H7 (cell line): ENCODE measurements at regions not wholly inside any gene's neighbourhood (a gene's known extent, or its start where the extent isn't known, plus 50 kb on each side); places are given as distances from the start of the nearest gene placed in this dataset.

Experiments
- DNase-seq: peaks from one replicate; pipeline ENCODE4 v3.0.0; 2012
- H3K27me3 ChIP-seq: 2 replicates; pipeline ENCODE4 v1.6.0; 2011; ENCODE audit warnings: mild to moderate bottlenecking, low read length; ENCODE audit not compliant: control insufficient read depth, insufficient read depth
- H3K36me3 ChIP-seq: replicated peaks from 2 replicates; pipeline ENCODE4 v1.5.1; 2011; ENCODE audit warnings: low read length; ENCODE audit not compliant: control insufficient read depth, insufficient read depth
- H3K4me3 ChIP-seq: 2 replicates; pipeline ENCODE4 v1.5.1; 2011; ENCODE audit warnings: low read depth, mild to moderate bottlenecking, control low read depth, low read length, moderate library complexity; ENCODE audit not compliant: insufficient read depth

DNA sequence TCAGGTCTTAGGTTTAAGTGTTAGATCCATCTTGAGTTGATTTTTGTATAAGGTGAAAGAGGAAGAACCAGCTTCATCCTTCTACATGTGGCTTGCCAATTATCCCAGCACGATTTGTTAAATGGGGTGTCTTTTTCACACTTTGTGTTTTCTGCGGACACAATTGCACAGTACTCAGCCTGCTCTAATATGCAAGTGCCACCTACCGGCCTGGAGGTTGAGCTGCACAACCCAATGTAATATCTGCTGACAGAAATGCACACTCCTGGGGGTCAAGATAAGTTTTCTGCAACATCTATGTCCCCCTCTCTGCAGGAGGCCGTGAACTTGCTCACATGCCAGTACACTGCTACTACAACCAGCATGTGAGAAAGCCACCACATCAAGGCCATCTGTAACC is 791.9 kb upstream of the ROBO1 start:
- Histone ChIP-seq H3K27me3 (no peaks in the 10 kb centered on the region), H3K36me3 (no peaks in the 10 kb centered on the region), H3K4me3 (no peak overlapping the region)
- no peak for DNase-seq

GRCh38 chr3:80556763-80557162 is 789.0 kb upstream of the ROBO1 start:
- Histone ChIP-seq H3K36me3 (no peaks in the 10 kb centered on the region), H3K27me3 (no peaks in the 10 kb centered on the region), H3K4me3 (no peak overlapping the region)
- DNase-seq = no peak

DNA sequence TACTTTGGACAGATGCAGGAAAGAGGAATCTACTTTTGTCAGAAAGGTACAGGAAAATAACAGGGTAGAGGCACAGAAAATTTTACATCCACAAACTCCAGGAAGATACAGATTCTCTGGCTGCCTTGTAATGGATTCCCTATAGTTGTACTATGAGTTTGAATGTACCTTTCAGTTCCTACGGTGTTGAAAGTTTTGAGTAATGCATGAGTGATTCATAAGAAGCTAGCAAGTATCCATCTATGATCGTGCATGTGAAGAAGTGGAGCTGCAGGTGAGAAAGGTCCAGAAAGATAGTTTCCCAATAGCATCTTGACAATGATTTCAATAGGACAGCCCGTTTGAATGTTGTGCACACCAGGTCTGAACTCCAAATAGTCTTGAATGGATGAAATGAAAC is 786.5 kb upstream of the ROBO1 start:
- Histone ChIP-seq H3K36me3 (no peaks in the 10 kb centered on the region), H3K27me3 (no peaks in the 10 kb centered on the region), H3K4me3 (no peak overlapping the region)
- DNase-seq = no peak

GRCh38 chr3:80553211-80553610 is 785.4 kb upstream of the ROBO1 start:
- Histone ChIP-seq H3K4me3 (no peak overlapping the region), H3K36me3 (no peaks in the 10 kb centered on the region), H3K27me3 (no peaks in the 10 kb centered on the region)
- DNase-seq = no peak

DNA sequence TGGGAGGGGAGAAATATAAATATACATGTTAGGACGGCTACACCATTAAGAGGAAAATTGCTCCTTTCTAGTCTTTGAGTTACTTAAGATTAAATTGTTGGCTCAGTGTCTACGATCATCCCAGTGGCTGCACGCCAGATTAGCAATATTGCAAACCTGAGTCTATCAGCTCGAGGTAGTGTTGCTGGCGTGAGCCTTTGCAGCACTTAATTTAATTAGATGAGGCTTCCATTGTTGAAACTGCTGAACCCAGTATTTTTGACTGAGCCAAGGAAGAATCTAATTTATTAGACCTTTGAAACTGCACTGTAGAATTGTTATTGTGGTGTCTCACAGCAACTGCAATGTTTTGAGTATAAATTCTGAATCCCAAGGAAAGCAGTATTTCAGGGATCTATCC is 782.4 kb upstream of the ROBO1 start:
- no peak for DNase-seq
- no peaks in the 10 kb centered on the region for H3K36me3 ChIP-seq
- no peaks in the 10 kb centered on the region for H3K27me3 ChIP-seq
- H3K4me3 ChIP-seq = no peak overlapping the region

DNA sequence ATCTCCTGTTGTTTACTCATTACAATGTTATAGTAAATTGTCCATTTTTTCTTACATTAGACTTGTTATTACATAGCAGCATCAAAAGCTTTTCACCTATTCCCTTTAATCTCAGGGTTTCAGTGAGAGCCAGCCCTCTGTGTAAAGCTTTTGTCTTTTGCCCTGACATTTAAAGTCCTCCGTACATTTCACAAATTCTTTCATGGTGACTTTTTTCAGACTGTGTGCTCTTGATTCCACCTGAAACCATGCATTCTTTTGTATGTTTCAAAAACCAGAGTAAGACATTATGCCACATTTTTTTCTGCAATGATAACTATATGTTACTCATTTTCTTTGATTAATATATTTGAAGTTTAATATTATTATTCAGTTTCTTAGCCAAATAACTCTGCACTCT is 781.4 kb upstream of the ROBO1 start:
- Histone ChIP-seq H3K4me3 (no peak overlapping the region), H3K27me3 (no peaks in the 10 kb centered on the region), H3K36me3 (no peaks in the 10 kb centered on the region)
- no peak for DNase-seq

GRCh38 chr3:80543154-80543553 is 775.4 kb upstream of the ROBO1 start:
- Histone ChIP-seq H3K36me3 (no peaks in the 10 kb centered on the region), H3K27me3 (no peaks in the 10 kb centered on the region), H3K4me3 (no peak overlapping the region)
- DNase-seq = no peak

- H3K36me3 ChIP-seq = no peaks in the 10 kb centered on the region
- no peak overlapping the region for H3K4me3 ChIP-seq
- DNase-seq = no peak
- no peaks in the 10 kb centered on the region for H3K27me3 ChIP-seq
Observed at GRCh38 chr3:80542456-80542855, 774.7 kb upstream of the ROBO1 start.

DNA sequence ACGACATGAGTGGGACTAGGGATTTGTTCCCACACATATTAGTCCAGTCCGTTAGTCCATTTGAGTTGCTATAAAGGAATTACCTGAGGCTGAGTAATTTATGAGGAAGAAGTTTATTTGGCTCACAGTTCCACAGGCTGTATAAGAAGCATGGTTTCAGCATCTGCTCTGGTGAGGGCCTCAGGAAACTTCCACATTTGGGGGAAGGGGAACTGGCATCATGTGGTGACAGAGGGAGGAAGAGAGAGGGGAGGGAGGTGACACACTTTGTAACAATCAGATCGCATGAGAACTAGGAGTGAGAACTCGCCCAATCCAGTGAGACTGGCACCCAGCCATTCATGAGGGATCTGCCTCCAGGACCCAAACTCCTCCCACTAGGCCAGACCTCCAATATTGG is 769.9 kb upstream of the ROBO1 start:
- Histone ChIP-seq H3K4me3 (no peak overlapping the region), H3K27me3 (no peaks in the 10 kb centered on the region), H3K36me3 (no peaks in the 10 kb centered on the region)
- DNase-seq = no peak

DNA sequence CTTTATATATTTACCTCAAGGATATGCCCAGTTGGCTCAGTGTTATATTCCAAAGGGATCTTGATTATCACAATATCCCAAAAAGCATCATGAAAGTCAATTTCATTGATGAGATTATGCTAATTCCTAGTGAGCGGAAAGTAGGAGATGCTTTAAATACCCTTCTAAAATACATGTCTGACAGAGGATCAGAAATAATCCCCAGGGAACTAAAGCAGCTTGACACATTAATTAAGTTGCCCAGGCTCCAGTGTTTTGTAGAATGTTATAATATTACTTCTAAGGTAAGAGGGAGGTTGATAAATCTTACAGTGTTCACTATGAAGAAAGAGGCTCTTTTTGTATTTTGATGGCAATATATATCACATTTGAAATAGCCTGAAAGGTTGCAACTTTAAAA is 767.5 kb upstream of the ROBO1 start:
- Histone ChIP-seq H3K4me3 (no peak overlapping the region), H3K27me3 (no peaks in the 10 kb centered on the region), H3K36me3 (no peaks in the 10 kb centered on the region)
- no peak for DNase-seq

DNA sequence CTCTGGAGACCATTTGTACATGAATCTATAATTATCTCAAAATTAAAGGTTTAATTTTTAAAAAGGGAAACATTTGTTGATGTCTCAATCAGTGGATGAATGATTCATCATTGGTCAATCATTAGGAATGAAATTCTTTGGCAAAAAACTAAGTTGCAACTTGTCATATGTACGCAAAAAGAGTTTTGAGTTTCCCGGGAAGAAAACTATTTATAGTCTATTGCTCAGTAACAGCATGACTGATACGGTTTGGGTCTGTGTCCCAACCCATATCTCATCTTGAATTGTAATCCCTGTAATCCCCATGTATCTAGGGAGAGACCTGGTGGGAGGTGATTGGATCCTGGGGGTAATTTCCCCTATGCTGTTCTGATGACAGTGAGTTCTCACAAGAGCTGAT is 765.8 kb upstream of the ROBO1 start:
- no peak overlapping the region for H3K4me3 ChIP-seq
- H3K27me3 ChIP-seq = no peaks in the 10 kb centered on the region
- no peaks in the 10 kb centered on the region for H3K36me3 ChIP-seq
- no peak for DNase-seq

DNA sequence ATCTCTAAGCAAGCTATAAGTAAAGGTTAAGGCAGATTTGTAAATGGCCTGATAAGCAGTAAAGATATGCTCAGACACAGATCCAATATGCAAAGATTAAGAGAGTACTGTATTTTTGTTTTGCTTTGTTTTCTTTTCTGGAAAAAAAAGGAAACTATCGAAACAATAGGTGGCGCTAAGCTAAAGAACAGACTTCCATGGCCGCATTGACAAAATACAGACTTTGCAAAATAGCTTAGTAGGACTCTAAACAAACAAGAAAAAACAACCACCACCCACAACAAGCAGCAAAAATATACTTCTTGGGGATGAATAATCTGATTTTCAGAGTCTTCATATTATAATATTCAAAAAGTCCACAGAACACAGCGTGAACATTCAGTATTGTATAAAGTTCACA is 758.4 kb upstream of the ROBO1 start:
- no peak overlapping the region for H3K4me3 ChIP-seq
- H3K36me3 ChIP-seq = no peaks in the 10 kb centered on the region
- H3K27me3 ChIP-seq = no peaks in the 10 kb centered on the region
- peak; percentile 2 for DNase-seq

DNA sequence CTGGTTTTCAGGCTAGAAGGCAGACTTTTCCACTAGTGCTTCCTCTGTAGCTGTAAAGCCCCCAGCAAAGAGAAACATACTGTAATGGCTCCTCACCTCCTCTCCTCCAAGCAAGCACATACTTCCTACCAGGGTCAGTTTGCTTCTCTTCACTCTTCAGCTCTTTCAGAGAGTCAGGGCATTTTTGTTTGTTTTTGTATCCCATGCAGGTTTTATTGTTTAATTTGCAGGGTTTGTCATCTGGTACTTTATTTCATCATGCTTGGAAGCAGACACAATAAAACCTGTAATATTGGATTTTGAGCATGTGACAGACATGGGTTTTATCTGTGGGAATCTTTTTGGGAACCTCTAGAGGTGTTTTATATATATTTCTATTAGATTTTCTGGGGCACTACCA is 753.3 kb upstream of the ROBO1 start:
- Histone ChIP-seq H3K36me3 (no peaks in the 10 kb centered on the region), H3K27me3 (no peaks in the 10 kb centered on the region), H3K4me3 (no peak overlapping the region)
- DNase-seq = no peak

GRCh38 chr3:80519436-80519835 is 751.6 kb upstream of the ROBO1 start:
- no peak overlapping the region for H3K4me3 ChIP-seq
- no peak for DNase-seq
- no peaks in the 10 kb centered on the region for H3K27me3 ChIP-seq
- H3K36me3 ChIP-seq = no peaks in the 10 kb centered on the region

DNA sequence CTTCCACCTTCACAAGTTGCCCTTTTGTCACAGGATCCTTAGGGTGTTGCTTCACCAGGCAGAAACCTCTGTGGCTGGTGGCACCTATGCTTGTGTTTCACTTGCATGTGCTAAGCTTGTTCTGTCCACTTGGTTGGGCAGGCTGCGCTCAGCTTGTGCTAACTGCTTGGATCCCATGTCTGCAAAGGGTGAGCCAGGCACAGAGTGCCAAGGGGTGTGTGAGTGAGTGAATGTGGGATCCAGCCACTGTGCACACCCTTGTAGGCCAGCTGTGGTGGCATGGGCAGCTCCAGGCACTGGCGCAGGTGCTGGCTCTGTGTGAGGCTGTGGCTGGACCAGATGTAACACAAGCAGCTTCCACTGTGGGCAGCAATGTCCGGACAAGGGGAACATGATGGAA is 728.7 kb upstream of the ROBO1 start:
- H3K36me3 ChIP-seq = no peaks in the 10 kb centered on the region
- no peak for DNase-seq
- no peak overlapping the region for H3K4me3 ChIP-seq
- no peaks in the 10 kb centered on the region for H3K27me3 ChIP-seq

DNA sequence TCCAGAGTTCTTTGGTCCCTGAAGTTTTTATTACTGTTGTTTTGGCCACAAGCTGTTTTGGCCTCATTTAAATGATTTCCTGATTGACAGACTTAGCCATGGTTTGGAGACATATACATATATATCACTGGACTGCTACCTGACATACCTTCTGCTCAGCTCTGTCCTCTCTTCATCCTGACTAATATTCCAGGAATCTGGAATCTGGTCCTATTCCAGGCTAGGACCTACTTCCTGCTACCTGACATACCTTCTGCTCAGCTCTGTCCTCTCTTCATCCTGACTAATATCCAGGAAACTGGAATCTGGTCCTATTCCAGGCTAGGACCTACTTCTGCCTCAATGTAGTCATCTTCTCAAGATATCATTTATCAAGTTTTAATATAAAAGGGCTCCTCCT is 724.4 kb upstream of the ROBO1 start:
- Histone ChIP-seq H3K36me3 (no peaks in the 10 kb centered on the region), H3K27me3 (no peaks in the 10 kb centered on the region), H3K4me3 (no peak overlapping the region)
- DNase-seq = no peak
